Fibroblast of the aortic adventitia (primary cell): ENCODE measurements at regions not wholly inside any gene's neighbourhood (a gene's known extent, or its start where the extent isn't known, plus 50 kb on each side); places are given as distances from the start of the nearest gene placed in this dataset.

Experiments used
- DNase-seq: peaks from one replicate; pipeline ENCODE4 v3.0.0-alpha.2; 2010; ENCODE audit warnings: low read depth
- H3K4me3 ChIP-seq: 2 replicates; pipeline ENCODE4 v1.5.1; 2011; ENCODE audit warnings: low read depth, mild to moderate bottlenecking, control low read depth, low read length, moderate library complexity
- TF ChIP-seq, protein P1 (sequence below): IDR thresholded peaks from 2 replicates; pipeline ENCODE4 v1.5.1; 2011; ENCODE audit warnings: mild to moderate bottlenecking, low read length, control low read depth, inconsistent platforms; ENCODE audit not compliant: insufficient read depth

DNA sequence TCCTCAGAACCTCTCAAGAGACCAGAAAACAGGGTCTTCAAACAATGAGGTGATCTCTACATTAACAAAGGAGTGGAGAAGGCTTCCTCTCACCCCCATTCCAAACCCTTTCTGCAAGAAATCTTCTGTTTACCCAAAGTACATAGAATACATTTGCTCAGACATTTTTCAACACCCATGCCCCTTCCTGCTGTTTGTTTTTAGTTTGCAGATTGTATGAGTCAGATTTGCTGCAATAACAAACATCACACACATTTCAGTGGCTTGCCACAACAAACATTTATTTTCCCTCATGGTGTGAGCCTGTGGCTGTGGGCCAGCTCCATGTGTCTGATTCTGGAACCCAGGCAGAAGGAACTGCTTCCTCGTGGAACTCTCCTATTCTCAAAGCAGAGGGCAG, 68.2 kb upstream of the BAIAP2L1 start:
- no peak overlapping the region for H3K4me3 ChIP-seq
- TF ChIP-seq, protein P1, sequence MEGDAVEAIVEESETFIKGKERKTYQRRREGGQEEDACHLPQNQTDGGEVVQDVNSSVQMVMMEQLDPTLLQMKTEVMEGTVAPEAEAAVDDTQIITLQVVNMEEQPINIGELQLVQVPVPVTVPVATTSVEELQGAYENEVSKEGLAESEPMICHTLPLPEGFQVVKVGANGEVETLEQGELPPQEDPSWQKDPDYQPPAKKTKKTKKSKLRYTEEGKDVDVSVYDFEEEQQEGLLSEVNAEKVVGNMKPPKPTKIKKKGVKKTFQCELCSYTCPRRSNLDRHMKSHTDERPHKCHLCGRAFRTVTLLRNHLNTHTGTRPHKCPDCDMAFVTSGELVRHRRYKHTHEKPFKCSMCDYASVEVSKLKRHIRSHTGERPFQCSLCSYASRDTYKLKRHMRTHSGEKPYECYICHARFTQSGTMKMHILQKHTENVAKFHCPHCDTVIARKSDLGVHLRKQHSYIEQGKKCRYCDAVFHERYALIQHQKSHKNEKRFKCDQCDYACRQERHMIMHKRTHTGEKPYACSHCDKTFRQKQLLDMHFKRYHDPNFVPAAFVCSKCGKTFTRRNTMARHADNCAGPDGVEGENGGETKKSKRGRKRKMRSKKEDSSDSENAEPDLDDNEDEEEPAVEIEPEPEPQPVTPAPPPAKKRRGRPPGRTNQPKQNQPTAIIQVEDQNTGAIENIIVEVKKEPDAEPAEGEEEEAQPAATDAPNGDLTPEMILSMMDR: no peak
- DNase-seq: no peak

DNA sequence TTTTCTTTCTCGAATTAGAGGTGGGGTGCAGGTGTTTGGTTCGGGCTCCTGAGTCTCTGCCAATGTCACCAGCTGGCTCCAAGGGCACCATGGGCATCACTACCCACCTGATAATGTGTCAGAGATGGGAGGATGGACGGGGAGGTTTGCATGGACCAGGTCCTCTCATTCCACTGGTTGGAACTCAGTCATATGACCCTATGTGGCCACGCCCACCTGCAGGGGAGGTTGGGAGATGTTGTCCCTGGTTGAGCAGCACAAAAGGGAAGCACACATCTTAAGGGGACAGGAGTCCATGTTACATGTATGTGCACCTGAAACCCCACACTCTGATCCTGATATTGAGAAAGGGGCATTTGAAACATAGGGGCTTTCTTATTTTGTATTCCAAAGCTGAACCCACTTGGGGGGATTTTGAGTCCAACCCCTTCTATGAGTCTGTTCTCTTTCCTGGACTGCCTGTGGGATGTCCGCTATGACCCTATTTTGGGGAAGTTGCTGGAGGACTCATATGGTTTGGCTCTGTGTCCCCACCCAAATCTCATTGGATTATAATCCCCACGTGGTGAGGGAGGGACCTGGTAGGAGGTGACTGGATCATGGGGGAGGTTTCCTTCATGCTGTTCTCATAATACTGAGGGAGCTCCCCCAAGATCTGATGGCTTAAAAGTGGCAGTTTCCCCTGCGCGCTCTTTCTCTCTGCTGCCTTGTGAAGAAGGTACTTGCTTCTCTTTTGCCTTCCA, 66.9 kb upstream of the BAIAP2L1 start:
- H3K4me3 ChIP-seq: no peak overlapping the region
- TF ChIP-seq, protein P1: no peak
- no peak for DNase-seq

DNA sequence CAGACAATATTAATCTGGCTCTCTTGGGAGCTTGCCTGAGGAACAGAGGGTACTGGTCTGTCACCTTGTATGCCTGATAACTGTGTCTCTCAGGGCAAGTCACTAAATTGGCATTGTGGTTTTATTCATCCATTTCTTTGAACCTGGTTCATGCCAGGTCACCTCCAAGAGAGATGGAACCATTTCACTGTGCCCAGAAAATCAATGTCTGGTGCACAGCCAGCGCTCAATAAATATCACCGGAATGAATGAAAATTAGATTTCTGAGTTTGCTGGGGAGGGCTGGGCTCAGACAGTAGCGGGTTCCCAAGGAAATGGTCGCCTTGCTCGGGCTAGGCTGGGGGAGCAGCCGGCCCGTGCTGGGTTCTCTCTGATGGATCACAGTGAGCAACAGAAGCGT, 64.1 kb upstream of the BAIAP2L1 start:
- TF ChIP-seq, protein P1: no peak
- H3K4me3 ChIP-seq: no peak overlapping the region

DNA sequence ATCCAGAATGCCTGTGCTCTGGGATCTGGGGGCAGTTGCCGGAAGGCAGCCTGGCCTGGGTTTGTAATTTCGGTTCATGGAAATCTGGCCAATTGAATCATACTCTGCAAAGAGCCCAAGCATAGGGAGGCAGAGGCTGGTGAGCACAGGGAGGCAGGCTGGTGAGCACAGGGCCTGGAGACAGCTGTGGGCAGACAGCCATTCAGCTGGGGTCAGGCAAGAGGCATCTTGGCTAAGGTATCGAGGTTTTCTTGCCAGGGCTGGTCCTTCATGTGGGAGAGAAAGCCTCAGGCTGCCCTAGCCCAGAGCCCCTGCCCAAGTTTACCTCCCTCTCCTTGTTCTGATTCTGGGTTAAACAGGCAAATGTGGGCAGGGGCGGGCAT, 63.7 kb upstream of the BAIAP2L1 start:
- no peak for DNase-seq
- no peak overlapping the region for H3K4me3 ChIP-seq
- TF ChIP-seq, protein P1: no peak

More for the DNA sequence above, 64.1 kb upstream of the BAIAP2L1 start:
- no peak for DNase-seq

DNA sequence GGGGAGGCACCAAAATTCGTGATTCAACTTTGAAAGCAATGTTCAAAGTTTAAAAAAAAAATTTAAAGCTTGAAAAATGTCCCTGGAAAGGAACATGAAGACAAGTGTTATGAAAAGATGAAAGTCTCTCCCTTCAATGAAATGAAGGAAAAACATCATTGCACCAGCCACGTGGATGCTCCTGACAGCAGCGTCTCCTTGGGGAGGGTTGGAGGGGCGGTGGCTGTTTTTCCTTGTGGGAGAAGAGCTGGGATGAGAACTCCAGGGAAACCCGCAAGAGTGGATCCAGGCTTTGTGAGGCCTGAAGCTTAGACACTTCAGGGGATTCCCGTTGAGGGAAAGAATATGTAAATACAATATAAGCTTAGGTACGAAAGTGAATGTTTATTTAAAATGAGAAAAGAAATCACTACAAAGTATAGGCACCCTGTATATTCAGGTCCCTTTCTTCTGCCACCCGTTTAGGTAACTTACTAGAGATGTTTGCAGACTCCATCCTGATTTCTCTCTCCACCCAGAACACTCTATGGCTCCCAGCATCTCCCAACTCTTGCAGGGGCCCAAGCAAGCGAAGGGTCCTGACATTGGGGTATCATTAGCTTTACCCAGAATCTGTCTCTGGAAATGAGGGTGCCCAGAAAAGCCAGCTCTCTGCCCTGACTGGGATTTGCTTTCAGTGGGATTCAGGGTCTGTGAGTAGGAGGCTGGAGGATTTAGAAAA, 63.1 kb upstream of the BAIAP2L1 start:
- TF ChIP-seq, protein P1: no peak

DNA sequence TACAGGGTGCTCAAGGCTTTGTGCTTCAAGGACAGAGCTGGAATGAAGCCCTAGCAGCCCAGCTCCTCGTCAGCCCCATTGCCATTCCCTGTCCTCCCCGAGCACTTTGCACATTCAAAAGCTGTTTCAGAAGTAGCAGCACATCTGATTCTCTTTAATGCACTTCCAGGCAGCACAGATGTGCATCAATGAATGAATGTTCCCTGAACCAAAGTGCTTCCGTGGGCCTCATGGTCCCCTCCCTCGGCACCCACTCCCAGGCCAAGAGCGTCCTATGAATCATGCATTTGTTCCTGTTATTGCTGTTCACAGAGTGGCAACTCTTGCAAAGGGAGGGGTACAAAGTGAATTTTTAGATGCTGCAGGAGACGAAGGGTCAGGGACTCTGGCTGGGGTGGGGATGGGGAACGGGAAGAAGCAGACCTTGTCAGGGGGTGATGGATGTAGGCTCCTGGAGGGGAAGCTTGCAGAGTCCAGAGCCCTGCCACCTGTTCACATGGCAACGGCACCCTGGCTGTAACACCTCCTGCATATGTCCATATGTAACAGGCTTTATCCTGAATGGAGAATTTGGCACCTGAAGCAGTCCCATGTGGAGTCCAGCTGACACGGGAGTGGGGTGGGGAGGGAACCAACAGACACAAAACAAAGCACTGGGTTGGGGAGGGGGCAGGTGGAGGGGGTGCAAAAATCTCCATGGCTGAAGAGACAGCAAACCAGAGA, 62.2 kb upstream of the BAIAP2L1 start:
- TF ChIP-seq, protein P1: no peak
- no peak overlapping the region for H3K4me3 ChIP-seq
- DNase-seq: no peak

More for the DNA sequence above, 63.1 kb upstream of the BAIAP2L1 start:
- no peak overlapping the region for H3K4me3 ChIP-seq
- no peak for DNase-seq
